ENCODE measurements at regions not wholly inside any gene's neighbourhood (a gene's known extent, or its start where the extent isn't known, plus 50 kb on each side); places are given as distances from the start of the nearest gene placed in this dataset.

DNA sequence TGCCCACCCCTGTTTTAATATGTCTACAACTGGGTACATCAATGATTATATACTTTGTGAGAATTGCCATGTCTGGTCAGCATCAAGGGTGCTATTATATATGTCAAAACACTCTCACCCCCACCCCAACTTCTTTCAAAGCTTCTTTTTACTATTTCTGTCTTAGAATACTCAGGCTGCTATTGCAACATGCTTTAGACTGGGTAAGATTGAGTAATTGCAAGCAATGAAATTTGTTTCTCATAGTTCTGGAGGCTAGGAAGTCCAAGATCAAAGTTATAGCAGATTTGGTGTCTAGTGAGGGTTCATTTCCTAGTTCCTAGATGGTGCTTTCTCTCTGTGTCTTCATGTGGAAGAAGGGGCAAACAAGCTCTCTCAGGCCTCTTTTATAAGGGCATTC, 100.5 kb upstream of the KCNK1 start:
- intact Hi-C loops (cut with DNase I): no loop called here
- no peak for DNase-seq

DNA sequence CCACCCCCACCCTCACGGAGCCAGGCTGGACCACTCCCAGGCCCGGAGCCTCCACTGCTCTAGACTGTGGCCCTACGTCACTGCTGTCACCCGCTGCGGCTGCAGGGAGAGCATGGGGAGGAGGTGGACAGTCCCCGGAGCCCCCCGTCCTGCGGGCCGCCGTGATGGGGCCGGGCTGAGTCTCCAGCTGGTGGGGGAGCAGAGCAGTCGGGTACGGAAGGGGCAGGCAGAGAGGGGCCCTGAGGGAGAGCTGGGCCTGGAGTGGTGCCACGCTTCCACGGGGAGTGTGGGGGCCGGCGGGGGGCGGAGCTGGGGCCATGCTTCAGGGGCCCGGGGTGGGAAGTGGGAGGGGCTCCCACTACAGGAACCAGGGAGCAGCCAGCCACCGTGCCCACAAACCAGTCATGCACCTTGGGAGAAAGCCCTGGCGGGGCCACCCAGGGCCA, 98.9 kb upstream of the KCNK1 start:
- intact Hi-C loops (cut with DNase I): no loop called here
- DNase-seq: no peak

DNA sequence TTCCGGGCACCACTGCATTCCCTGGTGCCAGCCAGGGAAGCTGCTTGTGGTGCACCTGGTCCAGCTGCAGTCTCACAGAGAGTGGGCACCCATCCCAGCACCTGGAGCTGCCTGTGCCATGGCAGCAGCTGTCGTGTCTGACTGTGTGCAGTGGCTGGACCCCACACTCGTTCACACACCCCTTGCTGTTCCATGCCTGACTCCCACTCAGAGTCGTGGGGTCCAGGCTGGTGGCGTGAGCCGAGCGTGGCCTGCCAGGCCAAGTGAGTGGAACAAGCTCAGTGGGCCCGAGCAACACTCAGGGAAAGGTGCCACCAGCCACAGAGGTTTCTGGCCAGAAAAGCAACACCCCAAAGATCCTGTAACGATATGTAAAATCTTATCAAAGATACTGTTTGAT, 97.2 kb upstream of the KCNK1 start:
- intact Hi-C loops (cut with DNase I): no loop called here
- no peak for DNase-seq

DNA sequence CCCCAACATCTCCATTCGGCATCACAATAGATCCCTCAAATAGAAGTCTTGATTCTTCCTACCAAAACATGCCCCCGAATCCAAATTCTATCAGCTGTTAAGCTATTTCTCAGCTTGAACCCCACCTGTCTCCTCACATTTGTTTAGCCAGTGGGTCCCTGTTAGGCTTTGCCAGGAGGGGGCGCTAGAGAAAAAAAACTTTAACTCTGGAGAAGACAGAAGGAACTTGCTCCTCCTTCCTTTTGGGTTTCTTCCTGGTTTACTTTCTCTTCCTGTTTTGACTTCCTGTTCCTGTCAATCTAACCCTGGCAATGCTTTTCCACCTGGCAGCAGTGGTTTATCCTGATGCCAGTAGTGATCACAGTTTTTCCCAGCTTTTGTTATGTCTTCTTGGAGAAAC, 95.6 kb upstream of the KCNK1 start:
- intact Hi-C loops (cut with DNase I): no loop called here
- peak in 5 of 10 donors; percentile 28 to 83 (median 51) for DNase-seq

DNA sequence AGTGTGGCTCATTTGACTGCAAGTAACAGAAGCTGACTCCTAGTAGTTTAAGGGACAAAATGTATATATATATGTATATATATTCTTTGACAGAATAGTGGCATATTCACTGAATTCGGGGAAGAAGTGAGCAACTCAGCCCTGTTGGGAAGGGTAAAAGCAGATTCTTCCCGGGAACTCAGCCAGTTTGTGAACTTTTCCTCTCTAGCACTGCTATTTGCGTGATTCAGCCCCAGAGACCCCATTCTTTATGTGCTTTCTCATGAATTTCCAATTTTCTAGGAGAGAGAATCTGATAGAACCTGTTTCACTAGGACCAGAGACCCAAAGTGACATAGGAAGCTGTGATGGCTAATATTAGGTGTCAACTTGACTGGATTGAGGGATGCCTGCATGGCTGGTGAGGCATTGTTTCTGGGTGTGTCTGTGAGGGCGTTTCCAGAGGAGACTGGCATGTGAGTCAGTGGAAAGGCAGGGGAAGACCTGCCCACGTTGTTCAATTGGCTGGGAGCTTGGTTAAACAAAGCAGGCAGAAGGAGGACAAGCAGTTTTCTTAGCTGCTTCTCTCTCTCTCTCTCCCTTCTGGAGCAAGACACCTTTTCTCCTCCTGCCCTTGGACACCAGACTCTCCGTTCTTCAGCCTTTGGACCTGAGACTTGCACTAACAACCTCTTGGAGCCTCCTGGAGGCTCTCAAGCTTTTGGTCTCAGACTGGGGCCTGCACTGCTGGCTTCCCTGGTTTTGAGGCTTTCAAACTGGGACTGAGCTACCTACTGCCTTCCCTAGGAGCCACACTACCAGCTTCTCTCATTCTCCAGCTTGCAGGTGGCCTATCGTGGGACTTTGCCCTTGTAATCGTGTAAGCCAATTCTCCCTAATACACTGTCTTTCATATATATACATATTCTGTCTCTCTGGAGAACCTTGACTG, 93.4 kb upstream of the KCNK1 start:
- intact Hi-C loops (cut with DNase I): loop anchor here (5.0 kb wide), 1 partner anchor 272 kb away; no protein-coding TSS in a partner anchor
- peak in 2 of 10 donors; percentile 75 to 81 for DNase-seq

DNA sequence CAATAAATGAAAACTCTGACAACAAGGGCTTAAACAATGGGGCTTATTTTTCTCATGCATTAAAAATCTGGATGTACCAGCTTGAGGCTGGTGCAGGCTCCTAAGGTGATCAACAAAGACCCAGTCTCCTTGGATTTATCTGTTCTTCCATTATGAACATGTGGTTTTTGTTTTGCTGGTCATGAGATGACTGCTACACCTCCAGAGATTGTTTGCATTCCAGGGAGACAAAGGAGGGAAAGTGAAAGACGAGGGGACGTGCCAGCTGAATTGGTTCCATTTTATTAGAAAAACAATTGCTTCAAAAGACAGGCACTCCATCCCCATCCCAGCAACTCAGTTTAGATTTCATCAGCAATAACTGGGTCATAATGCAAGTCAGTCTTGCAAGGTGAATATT, 90.9 kb upstream of the KCNK1 start:
- intact Hi-C loops (cut with DNase I): loop anchor here (5.0 kb wide), 1 partner anchor 269 kb away; no protein-coding TSS in a partner anchor
- no peak for DNase-seq

DNA sequence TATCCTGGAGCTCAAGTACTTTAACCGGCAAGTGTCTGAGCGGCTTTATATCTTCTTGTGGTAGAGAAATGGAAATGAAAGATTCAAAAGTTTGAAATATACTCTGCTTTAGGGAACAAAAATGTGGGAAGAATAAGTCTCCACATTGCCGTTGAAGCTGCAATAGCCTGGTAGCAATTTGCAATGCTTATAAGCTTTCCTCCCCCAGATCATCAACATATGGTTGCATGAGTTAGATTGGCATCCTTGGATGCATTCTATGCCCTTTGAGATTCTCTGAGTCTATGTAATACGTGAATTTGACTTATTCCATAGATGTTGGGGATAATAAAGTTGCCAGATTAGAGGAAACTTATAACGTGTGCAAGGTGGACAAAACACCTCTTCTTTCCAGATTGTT, 86.1 kb upstream of the KCNK1 start:
- DNase-seq: no peak
- intact Hi-C loops (cut with DNase I): no loop called here

DNA sequence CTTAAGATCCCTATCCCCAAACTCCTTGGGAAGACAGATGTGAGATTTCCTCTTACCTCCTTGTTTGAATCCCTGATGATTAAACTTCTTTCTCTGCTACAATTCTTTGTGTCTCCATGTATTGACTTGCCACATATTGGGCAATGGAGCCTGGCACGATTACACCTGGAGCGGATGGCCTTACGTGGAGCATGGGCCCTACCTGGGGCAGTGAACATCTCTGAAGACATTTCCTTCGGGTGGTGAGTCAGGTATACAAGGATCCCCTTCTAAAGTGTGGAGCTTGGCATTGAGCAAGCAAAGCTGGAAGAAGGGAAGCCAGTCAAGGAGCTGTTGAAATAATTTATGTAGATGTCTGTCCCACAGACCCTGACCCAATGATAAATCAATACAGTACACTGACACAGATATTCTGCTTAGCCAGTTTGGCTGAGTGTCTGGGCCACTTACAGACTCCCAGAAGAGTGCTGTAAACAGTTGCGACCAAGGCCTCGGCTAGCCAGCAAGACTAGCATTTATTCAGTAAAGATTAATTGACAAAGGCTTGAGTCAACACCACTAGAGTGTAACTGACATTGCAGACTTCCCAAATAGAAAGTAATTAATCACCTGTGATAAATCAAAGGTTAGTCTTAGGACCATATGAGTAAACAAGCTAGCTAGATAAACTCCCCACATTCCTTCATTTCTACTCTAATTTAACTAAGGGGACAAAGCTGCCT, 83.1 kb upstream of the KCNK1 start:
- DNase-seq: no peak
- intact Hi-C loops (cut with DNase I): no loop called here

DNA sequence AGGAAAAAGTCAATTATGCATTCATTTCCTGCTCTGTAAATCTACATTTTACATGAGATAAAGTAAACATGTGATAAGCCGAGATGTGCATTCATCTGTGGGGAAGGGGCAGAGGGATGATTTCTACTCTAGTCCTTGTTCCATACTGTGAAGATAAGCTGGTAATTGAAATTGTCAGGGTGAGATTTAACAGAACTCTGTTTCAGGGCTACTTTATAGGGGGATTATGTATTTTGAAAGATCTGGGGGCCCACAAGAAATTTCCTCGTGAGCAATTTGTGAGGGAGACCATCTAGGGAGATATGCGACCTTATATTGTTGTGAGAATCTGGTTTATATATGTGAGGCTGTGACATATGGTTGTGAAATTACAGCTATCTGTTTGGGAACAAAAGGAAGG, 73.1 kb upstream of the KCNK1 start:
- DNase-seq: no peak
- intact Hi-C loops (cut with DNase I): no loop called here

DNA sequence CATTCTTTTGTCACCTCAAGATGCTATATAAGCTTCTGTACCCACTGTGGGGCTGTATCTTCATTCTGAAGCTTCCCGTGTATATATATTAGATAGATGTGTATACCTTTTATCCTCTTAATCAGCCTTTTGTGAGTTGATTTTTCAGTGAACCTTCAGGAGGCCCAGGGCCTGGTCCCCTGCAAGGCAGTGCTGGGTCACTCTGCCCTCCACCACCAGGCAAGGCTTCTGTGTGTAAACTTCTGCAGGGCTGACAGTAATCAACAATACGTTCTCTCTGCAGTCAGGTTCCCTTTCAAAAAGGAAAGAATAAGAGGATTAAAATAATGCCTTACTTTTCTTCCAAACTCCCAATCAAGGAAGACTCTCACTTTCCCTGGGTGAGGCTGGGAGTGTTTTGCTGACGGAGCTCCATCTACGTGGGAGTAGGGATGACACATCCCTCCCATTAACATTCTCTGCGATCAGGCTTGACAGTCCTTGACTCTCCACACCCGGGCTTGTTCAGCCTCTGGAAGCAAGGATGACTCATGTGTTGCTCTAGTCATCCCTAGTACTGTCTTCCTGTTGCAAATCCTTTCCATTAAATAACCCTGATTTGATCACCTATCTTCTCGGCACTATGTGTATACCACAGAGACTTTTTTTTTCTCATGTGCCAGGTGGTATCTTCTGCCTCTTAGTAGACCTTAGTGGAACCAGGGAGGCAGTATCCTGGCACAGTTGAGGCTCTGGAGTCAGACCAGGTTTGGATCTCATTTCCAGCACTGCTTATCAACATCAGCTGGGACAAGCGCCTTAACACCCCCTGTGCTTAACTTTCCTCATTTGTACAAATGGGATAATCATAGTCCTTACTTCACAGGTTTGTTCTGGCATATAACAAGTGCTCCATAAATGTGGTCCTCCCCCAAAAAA, 70.3 kb upstream of the KCNK1 start:
- intact Hi-C loops (cut with DNase I): no loop called here
- DNase-seq: peak in 8 of 10 donors; percentile 25 to 90 (median 50)

DNA sequence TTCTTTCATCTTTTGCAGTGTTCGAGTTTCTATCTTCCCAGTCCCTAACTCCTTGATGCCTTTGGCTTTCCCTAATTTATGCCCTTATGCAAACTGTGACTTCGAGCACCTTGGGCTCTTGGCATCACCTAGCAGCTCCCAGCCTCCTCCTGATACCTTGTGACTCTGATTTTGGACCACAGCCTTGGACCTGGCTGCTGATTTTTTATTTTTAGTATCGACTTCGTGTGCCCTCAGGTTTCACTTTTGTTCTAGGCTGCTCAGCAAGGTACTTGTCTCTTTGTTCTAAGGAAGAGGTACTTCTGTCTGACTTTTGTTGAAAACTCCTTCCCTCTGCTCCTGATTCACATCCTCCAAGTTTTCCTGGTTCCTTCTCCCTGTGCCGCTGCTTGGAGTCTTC, 69.6 kb upstream of the KCNK1 start:
- intact Hi-C loops (cut with DNase I): no loop called here
- no peak for DNase-seq

DNA sequence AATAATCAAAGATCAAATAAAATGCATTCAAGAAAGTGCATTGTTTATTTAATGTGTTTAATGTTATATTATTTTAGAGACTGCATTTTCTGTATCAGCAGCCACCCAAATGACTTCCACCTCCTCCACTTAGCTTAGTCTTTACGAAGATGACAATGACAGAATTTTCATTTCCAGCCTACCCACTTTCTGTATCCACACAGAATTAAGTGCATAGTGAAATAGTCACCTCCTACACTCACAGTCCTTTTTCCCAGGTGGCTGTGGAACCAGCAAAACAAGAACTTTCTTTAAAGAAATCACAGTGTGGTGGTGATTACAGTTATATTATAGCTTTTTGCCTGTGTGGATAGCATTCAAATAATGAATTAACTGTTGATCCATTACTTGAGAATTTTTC, 66.2 kb upstream of the KCNK1 start:
- no peak for DNase-seq
- intact Hi-C loops (cut with DNase I): no loop called here

DNA sequence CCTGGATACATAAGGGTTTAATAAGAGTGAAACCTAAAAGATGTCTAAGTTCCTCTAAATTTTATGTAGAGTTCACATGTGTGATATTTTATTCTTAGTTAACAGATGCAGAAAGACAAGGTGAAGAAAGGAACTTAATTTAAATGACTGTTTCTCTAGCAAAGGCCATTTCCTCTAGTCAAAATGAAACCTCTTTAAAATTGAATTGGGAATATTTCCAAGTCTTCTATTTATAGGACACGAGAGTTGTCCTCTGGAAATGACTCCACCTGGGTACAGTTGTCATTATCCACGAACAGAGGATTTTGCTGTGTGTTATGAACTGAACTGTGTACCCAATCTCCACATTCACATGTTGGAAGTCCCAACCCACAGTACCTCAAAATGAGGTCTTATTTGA, 64.5 kb upstream of the KCNK1 start:
- no peak for DNase-seq
- intact Hi-C loops (cut with DNase I): no loop called here

DNA sequence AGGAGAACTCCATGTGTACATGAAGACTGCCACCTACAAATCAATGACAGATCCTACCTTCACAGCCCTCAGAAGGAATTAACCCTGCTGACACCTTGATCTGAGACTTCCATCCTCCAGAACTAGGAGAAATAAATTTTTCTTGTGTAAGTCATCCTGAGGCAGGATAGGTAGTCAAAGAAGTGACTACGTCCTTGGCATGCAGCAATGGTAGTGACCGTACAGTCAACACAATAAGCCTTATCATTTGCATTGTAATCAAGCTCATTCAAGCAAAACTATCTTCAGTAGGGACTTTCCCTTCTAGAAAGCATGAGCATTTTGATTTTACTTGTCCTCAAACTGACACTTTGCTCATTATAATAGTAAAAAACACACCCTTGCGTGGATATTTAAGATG, 64.0 kb upstream of the KCNK1 start:
- intact Hi-C loops (cut with DNase I): no loop called here
- DNase-seq: no peak

DNA sequence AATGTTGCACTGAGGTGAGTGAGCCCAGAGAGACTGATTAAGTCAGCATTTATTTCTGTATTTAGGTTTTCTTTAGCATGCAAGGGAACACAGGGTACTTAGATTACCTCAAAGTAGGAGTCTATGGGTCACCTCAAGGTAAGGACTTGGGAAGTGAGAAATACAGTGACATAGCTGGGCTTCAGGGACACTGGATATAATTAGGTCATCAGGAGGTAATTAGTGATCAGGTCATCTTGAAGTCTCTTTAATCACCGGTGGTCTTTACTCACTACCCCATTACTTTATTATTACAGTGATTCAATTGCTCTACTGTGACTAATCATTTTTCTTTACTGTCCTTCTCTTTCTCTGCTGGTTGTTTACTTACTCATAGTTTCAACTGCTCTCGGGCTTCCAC, 59.9 kb upstream of the KCNK1 start:
- no peak for DNase-seq
- intact Hi-C loops (cut with DNase I): no loop called here

DNA sequence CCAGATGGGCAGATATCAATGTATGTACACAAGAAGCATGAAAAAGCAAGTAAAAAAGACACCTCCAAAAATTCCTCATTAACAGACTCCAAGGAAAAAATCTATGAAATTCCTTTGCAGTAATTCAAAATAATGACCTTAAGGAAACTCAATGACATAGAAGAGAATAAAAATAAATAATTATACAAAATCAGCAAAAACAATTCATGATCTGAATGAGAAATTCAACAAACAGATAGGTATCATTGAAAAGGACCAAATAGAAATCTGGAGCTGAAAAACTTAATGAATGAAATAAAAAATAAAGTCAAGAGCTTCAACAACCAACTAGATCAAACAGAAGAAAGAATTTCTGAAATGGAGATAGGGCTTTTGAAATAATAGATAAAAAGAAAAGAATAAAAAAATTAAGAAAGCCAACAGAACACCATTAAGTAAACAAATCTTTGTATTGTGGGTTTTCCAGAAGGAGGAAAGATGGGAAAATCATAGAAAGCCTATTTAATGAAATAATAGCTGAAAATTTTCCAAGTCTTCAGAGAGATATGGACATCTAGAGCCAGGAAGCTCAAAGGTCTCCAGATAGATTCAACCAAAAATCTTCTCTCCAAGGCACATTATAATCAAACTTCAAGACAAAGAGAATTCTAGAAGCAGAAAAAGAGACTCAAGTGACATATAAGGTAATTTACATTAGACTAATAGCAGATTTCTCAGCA, 52.0 kb upstream of the KCNK1 start:
- no peak for DNase-seq
- intact Hi-C loops (cut with DNase I): no loop called here

Data from posterior cingulate gyrus (tissue), 11 donors.